ENCODE measurements at regions not wholly inside any gene's neighbourhood (a gene's known extent, or its start where the extent isn't known, plus 50 kb on each side); places are given as distances from the start of the nearest gene placed in this dataset.

DNA sequence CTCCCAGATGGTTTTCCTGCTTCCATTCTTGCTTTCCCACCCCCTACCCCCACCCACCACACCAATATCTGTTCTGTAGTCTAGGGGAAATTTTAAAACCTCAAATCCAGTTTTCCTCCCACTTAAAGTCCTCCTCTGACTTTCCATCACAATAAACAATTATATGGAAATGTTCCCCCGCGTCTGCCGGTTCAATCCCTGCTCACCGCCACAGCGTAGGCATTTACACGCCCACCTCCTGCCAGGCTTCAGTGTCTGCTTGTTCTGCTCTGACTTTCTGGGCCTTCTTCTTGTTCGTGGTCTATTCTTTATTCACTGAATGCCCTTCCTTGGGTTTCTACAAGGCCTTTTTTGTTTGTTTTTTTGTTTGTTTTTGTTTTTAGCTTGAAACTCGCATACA, 633.0 kb upstream of the MKI67 start:
- FAIRE-seq (no peak), DNase-seq (ENCODE audit: insufficient read length, low spot score) (no peak)

GRCh38 chr10:128763588-128763987, 637.4 kb upstream of the MKI67 start:
- FAIRE-seq (no peak), DNase-seq (ENCODE audit: insufficient read length, low spot score) (no peak)

DNA sequence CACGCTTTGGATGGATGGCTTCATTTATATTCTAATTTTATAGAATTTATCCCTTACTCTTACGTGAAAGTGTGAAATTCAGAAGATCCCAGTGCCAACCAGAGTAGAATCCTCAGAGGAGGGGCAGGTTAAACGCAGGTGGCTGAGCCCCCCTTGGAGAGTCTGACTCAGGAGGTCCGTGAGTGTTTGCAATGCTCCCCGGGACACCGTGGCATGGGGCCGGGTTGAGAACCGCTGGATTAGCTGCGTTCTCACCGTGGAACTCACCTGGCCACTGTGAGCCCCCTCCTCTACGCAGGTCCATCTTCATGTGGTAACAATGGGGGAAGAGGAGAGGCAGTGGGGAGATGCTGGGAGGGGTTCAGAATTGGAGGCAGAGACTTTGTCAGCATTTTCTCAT, 638.0 kb upstream of the MKI67 start:
- FAIRE-seq (no peak), DNase-seq (ENCODE audit: insufficient read length, low spot score) (no peak)

GRCh38 chr10:128766915-128767314, 640.7 kb upstream of the MKI67 start:
- no peak for FAIRE-seq
- DNase-seq (ENCODE audit: insufficient read length, low spot score), result no peak

DNA sequence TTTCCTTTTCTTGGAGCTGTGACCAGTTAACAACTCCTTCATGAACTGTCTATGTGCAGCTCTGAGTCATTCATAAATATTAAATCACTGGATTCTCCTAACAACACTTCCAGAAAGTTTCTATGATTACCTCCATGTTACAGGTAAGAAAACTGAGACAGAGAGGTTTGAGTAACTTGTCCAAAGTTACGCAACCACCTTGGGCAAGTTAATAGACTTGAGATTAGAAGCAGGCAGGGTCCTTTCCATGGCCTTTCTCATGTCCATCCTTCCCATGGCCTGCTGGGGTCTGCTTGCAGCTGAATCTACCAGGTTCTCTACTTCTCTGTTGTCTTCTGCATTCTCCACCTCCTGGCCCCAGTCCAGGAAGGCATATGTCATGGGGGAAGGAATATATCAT, 648.8 kb upstream of the MKI67 start:
- FAIRE-seq, result no peak
- no peak for DNase-seq (ENCODE audit: insufficient read length, low spot score)

DNA sequence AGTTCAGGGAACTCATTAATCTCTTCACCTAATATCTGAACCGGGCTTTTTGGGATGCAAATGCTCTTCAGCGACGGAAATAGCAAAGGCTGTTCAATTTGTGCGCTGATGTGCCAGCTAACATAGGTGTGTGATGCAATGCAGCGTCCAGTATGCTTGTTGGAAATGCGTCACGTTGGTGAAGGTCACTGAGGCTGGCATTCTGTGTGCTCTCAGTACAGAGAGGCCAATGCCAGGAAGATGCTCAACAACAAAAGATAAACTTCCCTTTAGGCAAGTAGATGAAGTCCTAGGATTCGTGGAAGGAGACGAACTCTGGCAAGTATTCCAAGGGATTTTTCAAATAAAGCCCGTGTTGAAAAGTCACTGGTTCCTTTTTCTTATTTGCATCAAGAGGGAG, 649.5 kb upstream of the MKI67 start:
- DNase-seq (ENCODE audit: insufficient read length, low spot score) (no peak), FAIRE-seq (no peak)

- FAIRE-seq (no peak), DNase-seq (ENCODE audit: insufficient read length, low spot score) (no peak)
Measured at GRCh38 chr10:128776673-128777252, 650.5 kb upstream of the MKI67 start.

- DNase-seq (ENCODE audit: insufficient read length, low spot score), result no peak
- no peak for FAIRE-seq
Measured at GRCh38 chr10:128777342-128777741, 651.1 kb upstream of the MKI67 start.

DNA sequence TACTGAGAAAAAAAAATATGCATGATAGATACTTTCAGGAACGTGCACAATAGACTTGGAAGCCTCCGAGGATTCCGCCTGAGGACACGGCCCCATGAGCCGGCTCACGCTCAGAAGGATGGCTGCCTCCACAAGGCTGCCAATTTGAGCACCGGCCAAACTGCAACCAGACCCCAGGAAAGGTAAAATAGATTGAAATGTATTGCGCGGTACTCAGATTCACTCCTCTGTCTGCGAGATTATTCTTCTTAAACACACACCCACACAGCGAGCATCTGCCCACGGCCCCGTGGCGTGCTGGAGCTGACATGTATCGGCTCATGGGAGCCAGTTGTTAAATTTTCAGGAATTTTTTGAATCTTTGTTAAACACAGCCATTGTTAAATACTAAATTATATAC, 653.2 kb upstream of the MKI67 start:
- no peak for FAIRE-seq
- no peak for DNase-seq (ENCODE audit: insufficient read length, low spot score)

- no peak for FAIRE-seq
- DNase-seq (ENCODE audit: insufficient read length, low spot score), result no peak
Measured at GRCh38 chr10:128780156-128780761, 654.0 kb upstream of the MKI67 start.

DNA sequence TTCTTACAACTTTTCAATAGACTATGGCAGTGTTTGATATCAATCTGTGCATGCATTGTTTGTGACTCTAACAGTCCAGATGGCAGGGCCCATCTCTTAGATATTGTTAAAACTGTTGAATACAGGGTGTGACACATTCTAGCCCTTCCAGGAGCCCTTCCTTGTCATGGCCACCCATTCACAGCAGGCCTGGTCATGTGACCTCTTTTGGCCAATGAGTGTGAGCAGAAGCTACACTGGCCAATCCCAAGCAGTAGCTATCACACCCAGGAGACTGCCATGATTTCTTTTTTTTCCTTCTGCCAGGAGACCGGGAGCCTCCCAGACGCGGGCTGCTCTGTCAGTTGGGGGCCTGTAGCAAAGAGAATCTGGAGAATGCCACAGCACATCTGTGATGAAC, 655.4 kb upstream of the MKI67 start:
- no peak for DNase-seq (ENCODE audit: insufficient read length, low spot score)
- no peak for FAIRE-seq

GRCh38 chr10:128784444-128784843, 658.2 kb upstream of the MKI67 start:
- FAIRE-seq, result no peak
- DNase-seq (ENCODE audit: insufficient read length, low spot score), result no peak

DNA sequence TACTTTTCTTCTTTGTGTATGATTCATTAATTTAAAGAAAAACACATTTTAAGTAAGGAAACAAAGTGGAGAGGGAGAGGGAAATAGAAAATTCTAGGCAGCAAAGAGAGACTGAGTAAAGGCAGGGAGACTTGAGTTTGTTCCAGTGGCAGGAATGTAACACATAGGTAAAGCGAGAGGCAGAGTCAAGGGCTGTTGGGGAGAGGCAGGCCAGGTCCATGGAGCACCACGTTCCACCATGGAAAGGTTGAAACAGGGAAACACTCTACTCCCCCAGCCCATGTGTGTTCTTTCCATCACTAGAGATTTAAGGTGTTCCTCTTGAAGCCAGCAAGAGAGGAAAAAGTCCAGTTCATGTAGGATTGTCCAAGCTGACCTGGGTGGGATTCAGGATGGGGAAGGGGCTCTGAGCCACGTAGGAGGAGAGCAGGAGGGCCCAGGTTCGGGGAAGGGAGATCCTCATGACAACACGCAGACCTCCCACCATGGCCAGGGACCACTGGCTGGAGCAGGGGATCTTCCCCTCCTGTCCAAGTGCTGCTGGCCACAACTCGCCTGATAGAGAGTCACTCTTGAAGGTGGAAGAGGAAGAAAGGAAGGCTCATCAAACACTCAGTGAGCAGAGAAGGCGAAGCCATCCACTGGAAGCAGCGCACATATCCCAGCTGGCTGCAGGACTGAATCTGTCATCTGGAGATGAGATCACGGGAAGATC, 666.4 kb upstream of the MKI67 start:
- FAIRE-seq, result no peak

GRCh38 chr10:128793726-128794655, 667.8 kb upstream of the MKI67 start:
- DNase-seq (ENCODE audit: insufficient read length, low spot score), result no peak
- no peak for FAIRE-seq

More for the DNA sequence above, 666.4 kb upstream of the MKI67 start:
- DNase-seq (ENCODE audit: insufficient read length, low spot score), result no peak

GRCh38 chr10:128796396-128796912, 670.2 kb upstream of the MKI67 start:
- no peak for FAIRE-seq
- DNase-seq (ENCODE audit: insufficient read length, low spot score), result no peak

DNA sequence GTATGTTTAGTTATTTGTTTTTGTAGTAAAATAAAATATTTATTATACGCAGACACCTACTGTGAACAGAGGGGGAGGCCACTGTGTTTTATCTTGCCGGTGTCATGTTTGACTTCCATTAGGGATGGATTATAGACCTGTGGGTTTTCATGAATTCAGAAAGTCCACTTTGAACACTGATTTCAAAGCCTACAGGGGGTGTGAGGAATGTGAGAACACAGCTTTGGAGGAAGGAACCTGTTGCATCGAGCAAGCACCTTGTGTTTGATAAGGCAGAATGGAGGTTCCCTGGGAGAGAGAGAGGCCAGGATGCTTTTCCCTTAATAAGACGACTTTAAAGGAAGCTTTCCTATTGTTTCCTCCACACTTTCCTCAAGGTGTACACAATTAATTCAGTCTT, 665.0 kb upstream of the MGMT start:
- no peak for DNase-seq (ENCODE audit: insufficient read length, low spot score)
- FAIRE-seq, result no peak

DNA sequence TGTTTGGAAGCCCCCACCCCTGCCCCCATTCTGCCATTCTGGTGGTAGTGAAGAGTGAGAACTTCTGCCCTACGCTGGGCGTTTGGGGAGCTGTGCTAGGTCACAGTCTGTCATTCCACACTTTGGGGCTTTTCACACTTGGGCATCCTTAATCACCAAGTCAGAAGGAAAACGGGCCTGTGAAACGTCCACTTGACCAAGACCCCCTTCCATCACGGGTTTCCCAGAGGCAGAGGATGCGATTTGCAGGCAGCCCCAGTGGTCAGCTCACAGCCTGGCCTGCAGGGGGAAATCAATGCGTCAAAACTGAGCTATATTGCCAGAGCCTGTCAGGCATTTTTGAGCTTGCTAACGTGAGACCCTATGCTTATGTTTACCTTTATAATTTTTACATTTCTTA, 663.3 kb upstream of the MGMT start:
- DNase-seq (ENCODE audit: insufficient read length, low spot score), result no peak
- FAIRE-seq, result no peak

DNA sequence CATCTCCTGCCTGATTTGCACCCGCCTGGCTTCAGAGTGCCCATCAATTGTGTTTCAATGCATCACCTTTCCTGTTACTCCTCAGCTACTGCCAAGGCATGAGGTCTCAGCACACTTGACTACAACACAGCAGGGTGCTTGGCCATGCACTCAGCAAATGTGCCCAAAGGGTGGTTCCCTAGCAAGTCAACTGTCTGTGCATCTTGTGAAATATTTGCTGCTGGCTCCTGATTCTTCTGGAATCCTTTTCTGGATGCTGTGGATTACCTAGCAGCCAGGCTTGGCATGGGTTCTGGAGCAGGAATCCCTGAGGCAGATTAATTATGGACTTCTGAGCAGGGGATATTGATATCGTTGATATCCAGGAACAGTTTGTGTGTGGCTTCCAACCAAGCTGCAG, 662.6 kb upstream of the MGMT start:
- DNase-seq (ENCODE audit: insufficient read length, low spot score) (no peak), FAIRE-seq (no peak)

GRCh38 chr10:128808921-128809440, 658.1 kb upstream of the MGMT start:
- DNase-seq (ENCODE audit: insufficient read length, low spot score), result no peak
- no peak for FAIRE-seq

DNA sequence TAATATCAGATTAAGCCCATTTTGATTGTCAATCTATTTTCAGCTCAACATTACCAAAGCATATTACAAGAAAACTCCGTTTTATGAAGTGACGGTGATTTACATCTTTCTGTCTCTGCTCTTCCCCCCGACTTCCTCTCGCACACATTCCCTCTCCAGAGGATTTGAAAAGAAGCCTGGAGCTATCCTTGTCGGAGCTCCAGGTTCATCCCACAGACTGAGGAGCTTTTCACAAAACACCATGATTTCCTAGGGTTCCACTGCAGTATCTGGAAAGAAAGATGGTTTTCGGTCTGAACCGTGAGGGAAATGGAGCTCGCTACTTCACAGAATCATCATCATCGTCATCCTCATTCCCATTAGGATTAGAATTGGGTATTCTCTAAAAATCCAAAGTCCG, 655.5 kb upstream of the MGMT start:
- FAIRE-seq, result no peak

GRCh38 chr10:128812000-128812399, 655.0 kb upstream of the MGMT start:
- no peak for FAIRE-seq

More for the DNA sequence above, 655.5 kb upstream of the MGMT start:
- DNase-seq (ENCODE audit: insufficient read length, low spot score), result no peak

More at GRCh38 chr10:128812000-128812399, 655.0 kb upstream of the MGMT start:
- DNase-seq (ENCODE audit: insufficient read length, low spot score), result no peak
